Thoracic aorta (tissue), 2 donors: ENCODE measurements at regions not wholly inside any gene's neighbourhood (a gene's known extent, or its start where the extent isn't known, plus 50 kb on each side); places are given as distances from the start of the nearest gene placed in this dataset.

Experiments used
- ATAC-seq: fragments of 150-250 bp; one replicate; pipeline ENCODE4 v1.8.0; 2017; ENCODE audit warnings: low read depth; ENCODE audit not compliant: insufficient number of reproducible peaks, low FRiP score
- DNase-seq: peaks from one replicate; pipeline ENCODE4 v3.0.0-alpha.2; 2020; ENCODE audit warnings: low spot score
- H3K27ac ChIP-seq, 2 donors: fragments of 200-600 bp; sonication (generic); 1 replicate in 1 of 2; 2 replicates in 1 of 2; pipeline ENCODE4 v1.5.1; 2016; ENCODE audit warnings: mild to moderate bottlenecking in 2 of 2, moderate library complexity in 2 of 2
- H3K27me3 ChIP-seq: fragments of 200-600 bp; sonication (generic); replicated peaks from 2 replicates; pipeline ENCODE4 v1.6.0; 2016; ENCODE audit warnings: mild to moderate bottlenecking; ENCODE audit not compliant: insufficient read depth
- H3K36me3 ChIP-seq: fragments of 200-600 bp; sonication (generic); one replicate; pipeline ENCODE4 v1.5.1; 2016
- H3K4me1 ChIP-seq, 2 donors: fragments of 200-600 bp; sonication (generic); 1 replicate in 1 of 2; 2 replicates in 1 of 2; pipeline versions ENCODE4 v1.5.1 to v1.6.0; 2016; ENCODE audit warnings: low read depth in 2 of 2, mild to moderate bottlenecking in 1 of 2; ENCODE audit not compliant: control insufficient read depth in 1 of 2
- H3K4me3 ChIP-seq: fragments of 200-600 bp; sonication (generic); 2 replicates; pipeline ENCODE4 v1.5.1; 2016; ENCODE audit warnings: mild to moderate bottlenecking
- H3K9me3 ChIP-seq: fragments of 200-600 bp; sonication (generic); 2 replicates; pipeline ENCODE4 v1.5.1; 2016
- TF ChIP-seq, protein P1 (sequence below): fragments of 200-600 bp; sonication (generic); IDR thresholded peaks from one replicate; pipeline ENCODE4 v1.5.1; 2019; ENCODE audit warnings: antibody characterized with exemption

GRCh38 chr18:26617151-26617554, 68.8 kb upstream of the KCTD1 start:
- ATAC-seq (no peak), DNase-seq (no peak)
- H3K4me1 ChIP-seq, result no peaks in the 10 kb centered on the region
- H3K27me3 ChIP-seq, result no peaks in the 10 kb centered on the region
- TF ChIP-seq, protein P1, sequence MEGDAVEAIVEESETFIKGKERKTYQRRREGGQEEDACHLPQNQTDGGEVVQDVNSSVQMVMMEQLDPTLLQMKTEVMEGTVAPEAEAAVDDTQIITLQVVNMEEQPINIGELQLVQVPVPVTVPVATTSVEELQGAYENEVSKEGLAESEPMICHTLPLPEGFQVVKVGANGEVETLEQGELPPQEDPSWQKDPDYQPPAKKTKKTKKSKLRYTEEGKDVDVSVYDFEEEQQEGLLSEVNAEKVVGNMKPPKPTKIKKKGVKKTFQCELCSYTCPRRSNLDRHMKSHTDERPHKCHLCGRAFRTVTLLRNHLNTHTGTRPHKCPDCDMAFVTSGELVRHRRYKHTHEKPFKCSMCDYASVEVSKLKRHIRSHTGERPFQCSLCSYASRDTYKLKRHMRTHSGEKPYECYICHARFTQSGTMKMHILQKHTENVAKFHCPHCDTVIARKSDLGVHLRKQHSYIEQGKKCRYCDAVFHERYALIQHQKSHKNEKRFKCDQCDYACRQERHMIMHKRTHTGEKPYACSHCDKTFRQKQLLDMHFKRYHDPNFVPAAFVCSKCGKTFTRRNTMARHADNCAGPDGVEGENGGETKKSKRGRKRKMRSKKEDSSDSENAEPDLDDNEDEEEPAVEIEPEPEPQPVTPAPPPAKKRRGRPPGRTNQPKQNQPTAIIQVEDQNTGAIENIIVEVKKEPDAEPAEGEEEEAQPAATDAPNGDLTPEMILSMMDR, result no peak
- no peak overlapping the region for H3K27ac ChIP-seq
- no peak overlapping the region for H3K4me3 ChIP-seq
- H3K9me3 ChIP-seq, result no peaks in the 10 kb centered on the region
- H3K36me3 ChIP-seq, result no peaks in the 10 kb centered on the region

GRCh38 chr18:26614374-26614773, 66.0 kb upstream of the KCTD1 start:
- TF ChIP-seq, protein P1, result no peak
- H3K9me3 ChIP-seq, result no peaks in the 10 kb centered on the region
- no peak overlapping the region for H3K4me3 ChIP-seq
- ATAC-seq, result no peak
- H3K4me1 ChIP-seq, result no peaks in the 10 kb centered on the region
- no peak for DNase-seq
- H3K27ac ChIP-seq, result no peak overlapping the region
- no peaks in the 10 kb centered on the region for H3K27me3 ChIP-seq
- H3K36me3 ChIP-seq, result no peaks in the 10 kb centered on the region
